LNCAP (cell line): ENCODE measurements at regions not wholly inside any gene's neighbourhood (a gene's known extent, or its start where the extent isn't known, plus 50 kb on each side); places are given as distances from the start of the nearest gene placed in this dataset.

Source experiments
- TF ChIP-seq, protein P1 (sequence below): fragments of 450-650 bp; IDR thresholded peaks from 2 replicates; pipeline ENCODE4 v1.5.1; 2017; ENCODE audit warnings: mild to moderate bottlenecking

DNA sequence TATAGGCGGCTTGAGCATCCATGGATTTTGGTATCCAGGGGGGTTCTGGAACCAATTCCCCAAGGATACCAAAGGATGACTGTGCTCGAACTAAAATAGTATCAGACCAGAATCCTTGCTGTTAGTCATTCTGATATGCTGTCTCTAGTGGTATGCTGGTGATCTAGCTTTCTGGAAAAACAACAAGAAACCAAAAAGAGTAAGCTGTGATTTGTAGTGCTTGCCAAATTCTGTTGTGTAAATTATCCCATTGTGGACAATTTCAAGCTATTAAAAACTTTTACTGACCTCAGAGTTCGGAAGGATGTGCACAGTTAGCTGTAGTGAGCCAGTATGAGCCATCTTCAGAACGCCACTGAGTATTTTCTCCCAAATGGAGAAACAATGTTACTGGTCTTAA lies 99.0 kb upstream of the FBN2 start:
- TF ChIP-seq, protein P1, sequence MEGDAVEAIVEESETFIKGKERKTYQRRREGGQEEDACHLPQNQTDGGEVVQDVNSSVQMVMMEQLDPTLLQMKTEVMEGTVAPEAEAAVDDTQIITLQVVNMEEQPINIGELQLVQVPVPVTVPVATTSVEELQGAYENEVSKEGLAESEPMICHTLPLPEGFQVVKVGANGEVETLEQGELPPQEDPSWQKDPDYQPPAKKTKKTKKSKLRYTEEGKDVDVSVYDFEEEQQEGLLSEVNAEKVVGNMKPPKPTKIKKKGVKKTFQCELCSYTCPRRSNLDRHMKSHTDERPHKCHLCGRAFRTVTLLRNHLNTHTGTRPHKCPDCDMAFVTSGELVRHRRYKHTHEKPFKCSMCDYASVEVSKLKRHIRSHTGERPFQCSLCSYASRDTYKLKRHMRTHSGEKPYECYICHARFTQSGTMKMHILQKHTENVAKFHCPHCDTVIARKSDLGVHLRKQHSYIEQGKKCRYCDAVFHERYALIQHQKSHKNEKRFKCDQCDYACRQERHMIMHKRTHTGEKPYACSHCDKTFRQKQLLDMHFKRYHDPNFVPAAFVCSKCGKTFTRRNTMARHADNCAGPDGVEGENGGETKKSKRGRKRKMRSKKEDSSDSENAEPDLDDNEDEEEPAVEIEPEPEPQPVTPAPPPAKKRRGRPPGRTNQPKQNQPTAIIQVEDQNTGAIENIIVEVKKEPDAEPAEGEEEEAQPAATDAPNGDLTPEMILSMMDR: no peak

DNA sequence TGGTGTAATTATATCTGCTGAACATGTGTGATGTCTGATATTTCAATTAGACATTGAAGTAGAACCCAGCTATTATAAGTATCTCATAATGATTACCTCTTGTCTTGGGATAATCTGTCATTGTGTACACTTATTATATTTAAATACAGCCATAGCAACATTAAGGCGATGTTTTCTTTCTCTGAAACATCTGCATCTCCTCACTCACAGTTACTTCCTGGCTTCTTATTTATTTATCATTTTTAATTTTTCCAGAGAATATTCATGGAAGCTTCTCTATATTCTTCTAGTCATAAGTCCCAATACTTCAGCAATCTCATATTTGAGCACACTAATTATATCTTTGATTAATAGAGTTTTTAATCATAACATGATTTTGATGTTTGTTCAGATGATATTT lies 103.8 kb upstream of the FBN2 start:
- TF ChIP-seq, protein P1: no peak

DNA sequence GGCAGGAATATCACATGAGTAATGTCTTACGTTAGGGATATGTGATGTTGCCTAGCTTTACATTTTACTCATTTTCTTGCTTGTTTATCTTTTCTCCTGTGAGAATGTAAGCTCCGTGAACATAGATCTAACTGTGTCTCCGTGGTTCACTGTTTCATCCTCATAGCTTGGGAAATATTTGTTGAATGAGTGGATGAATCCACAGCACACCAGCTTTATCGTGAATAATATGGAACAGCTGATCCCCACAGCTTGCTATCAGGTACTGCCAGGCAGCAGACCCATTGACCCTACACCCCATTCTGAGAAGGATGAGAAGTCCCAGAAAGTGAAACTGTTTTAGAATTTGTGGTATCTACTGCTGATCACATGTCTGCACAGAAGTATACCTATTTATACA lies 106.8 kb upstream of the FBN2 start:
- TF ChIP-seq, protein P1: no peak

DNA sequence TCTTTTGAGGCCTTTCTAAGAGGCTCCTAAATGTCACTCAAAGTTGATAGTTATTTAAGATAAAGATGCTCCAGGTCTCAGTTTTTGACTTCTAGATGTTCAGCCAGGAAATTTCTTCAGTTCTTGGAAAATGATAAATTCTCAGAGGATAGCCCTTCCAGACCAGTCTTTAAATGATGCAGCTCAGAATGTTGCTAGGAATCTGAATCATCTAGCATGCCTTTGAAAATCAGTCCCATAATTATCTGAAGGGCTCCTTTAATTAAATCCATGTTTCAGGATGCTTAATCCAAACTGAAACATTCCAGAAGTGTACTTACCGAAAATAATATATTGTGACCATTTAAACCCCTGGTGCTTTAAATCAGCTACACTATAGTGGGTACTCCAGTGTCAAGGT lies 107.5 kb upstream of the FBN2 start:
- TF ChIP-seq, protein P1: no peak

DNA sequence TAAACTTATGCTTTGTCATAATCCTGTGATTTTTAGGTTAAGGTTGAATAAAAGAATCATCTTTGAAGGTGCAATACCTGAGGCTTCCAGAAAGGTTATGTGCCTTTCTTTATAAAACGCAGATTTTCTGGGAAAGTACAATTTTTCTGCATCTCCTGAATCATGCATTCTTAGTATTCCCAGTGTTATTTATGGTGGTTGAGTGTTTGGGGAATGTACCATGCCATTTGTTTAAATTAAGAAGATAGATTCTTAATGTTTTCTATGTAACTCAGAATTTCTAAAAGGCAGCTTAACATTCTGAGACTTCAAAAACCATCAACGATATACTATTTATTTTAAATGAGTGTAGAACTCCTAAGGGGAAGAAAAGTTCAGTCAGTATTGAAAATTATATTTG lies 108.1 kb upstream of the FBN2 start:
- TF ChIP-seq, protein P1: no peak

DNA sequence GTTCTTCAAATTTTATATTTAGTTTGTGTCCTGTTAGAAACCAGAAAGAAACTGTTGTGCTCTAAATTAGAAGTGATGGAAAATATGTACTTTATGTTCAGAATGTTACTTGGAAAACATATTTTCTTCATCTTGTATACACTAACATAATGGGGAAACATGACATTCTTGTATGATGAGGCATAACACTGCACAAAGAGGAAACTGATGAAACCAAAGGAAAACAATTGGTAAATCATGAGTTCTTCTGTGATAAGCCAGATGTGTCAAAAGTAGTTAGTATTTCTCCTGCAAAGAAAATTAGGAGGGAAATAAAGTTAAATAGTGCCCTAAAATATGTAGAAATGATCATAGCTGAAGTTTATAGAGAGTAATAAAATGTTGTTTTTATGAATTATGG lies 111.1 kb upstream of the FBN2 start:
- TF ChIP-seq, protein P1: no peak

DNA sequence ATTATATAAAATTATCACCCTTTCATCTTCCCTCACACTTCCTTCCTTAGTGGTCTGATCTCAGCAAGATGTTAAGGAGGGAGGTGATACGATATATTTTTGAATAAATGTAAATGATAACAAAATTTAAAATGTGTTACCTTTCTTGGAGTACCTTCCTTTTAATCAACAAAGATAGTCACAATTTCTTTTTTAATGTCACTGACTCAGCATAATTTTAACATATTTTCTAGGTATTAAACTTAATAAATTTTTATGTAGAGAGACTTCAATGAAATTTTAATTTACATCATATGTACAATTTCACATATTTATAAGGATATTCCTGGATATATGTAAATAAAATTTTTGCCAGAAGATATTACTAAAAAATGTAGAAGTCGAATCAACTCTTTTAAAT lies 125.0 kb upstream of the FBN2 start:
- TF ChIP-seq, protein P1: no peak

DNA sequence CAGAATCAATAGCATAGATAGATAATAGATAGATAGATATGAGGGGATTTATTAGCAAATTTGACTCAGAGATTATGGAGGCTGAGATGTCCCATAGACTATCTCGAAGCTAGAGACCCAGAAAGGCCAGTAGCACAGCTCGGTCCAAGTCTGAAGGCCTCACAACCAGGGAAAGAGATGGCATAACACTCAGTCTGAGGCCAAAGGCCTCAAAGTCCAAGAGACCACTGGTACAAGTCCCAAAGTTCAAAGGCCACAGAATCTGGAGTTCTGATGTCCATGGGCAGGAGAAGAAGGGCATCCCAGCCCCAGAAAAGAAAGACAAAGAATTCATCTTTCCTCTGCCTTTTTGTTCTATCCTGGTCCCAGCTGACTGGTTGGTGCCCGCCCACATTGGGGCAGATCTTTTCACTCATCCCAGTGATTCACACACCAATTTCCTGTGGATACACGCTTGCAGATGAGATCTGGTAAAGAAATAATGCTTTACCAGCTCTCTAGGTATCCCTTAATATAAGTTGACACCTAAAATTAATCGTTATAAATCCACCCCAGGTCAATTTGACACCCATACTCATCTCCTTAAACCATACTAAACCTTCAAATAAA lies 127.8 kb upstream of the FBN2 start:
- TF ChIP-seq, protein P1: no peak
